H1 (cell line): ENCODE measurements at regions not wholly inside any gene's neighbourhood (a gene's known extent, or its start where the extent isn't known, plus 50 kb on each side); places are given as distances from the start of the nearest gene placed in this dataset.

Source experiments
- CTCF ChIA-PET: fragments of 300-600 bp; sonication (Branson Sonifier 250); formaldehyde crosslinking; loops from one replicate; lab custom pipeline; 2021; ENCODE audit not compliant: partially characterized antibody; lab: Charles Lee
- POLR2A ChIA-PET: fragments of 300-600 bp; sonication (Branson Sonifier 250); formaldehyde crosslinking; loops from one replicate; lab custom pipeline; 2021; ENCODE audit warnings: inconsistent platforms; ENCODE audit not compliant: partially characterized antibody; lab: Charles Lee
- DNase-seq, 2 experiments: peaks; one replicate each; pipeline versions ENCODE4 v3.0.0 to v3.0.0-alpha.2; 2010 to 2022; ENCODE audit warnings: low spot score in 2 of 2, low read depth in 1 of 2, mixed read lengths in 1 of 2
- FAIRE-seq: peaks from 2 replicates; lab custom pipeline; 2011; peaks lifted over from hg19 to GRCh38; lab: Jason Lieb, UNC
- H2AFZ ChIP-seq: 2 replicates; pipeline ENCODE4 v1.8.1; 2012; ENCODE audit warnings: low read length, inconsistent platforms
- H2AK5ac ChIP-seq: 2 replicates; pipeline ENCODE4 v1.6.1; 2013; ENCODE audit warnings: low read depth, low read length
- H2BK120ac ChIP-seq: replicated peaks from 2 replicates; pipeline ENCODE3; 2013; ENCODE audit warnings: low read depth, low read length, inconsistent platforms
- H2BK12ac ChIP-seq: 2 replicates; pipeline ENCODE4 v1.6.1; 2013; ENCODE audit warnings: low read depth, low read length
- H2BK15ac ChIP-seq: 2 replicates; pipeline ENCODE4 v1.6.1; 2013; ENCODE audit warnings: low read length
- H2BK20ac ChIP-seq: 2 replicates; pipeline ENCODE4 v1.6.1; 2013; ENCODE audit warnings: low read length
- H2BK5ac ChIP-seq: 2 replicates; pipeline ENCODE4 v1.6.1; 2013; ENCODE audit warnings: low read depth, low read length
- H3K14ac ChIP-seq: 2 replicates; pipeline ENCODE4 v1.6.1; 2013; ENCODE audit warnings: inconsistent platforms; ENCODE audit not compliant: insufficient read length
- H3K18ac ChIP-seq: 2 replicates; pipeline ENCODE4 v1.6.1; 2013; ENCODE audit warnings: low read length; ENCODE audit errors: extremely low read depth
- H3K23ac ChIP-seq: 2 replicates; pipeline ENCODE4 v1.6.1; 2013; ENCODE audit warnings: inconsistent platforms; ENCODE audit not compliant: insufficient read length
- H3K23me2 ChIP-seq: 2 replicates; pipeline ENCODE4 v1.6.1; 2013; ENCODE audit warnings: low read depth, low read length
- H3K27ac ChIP-seq: 2 replicates; pipeline ENCODE4 v1.6.1; 2011; ENCODE audit warnings: low read depth, low read length, inconsistent platforms
- H3K27me3 ChIP-seq, 4 experiments: replicated peaks in 1 of 4; 1 replicate in 1 of 4; 2 replicates in 3 of 4; pipeline versions ENCODE4 v1.6.1 to v1.8.1; 2011 to 2013; ENCODE audit warnings: low read length in 3 of 4, mild to moderate bottlenecking in 3 of 4, inconsistent platforms in 2 of 4, mixed read lengths in 2 of 4, moderate library complexity in 1 of 4; ENCODE audit not compliant: control insufficient read depth in 3 of 4, insufficient read depth in 3 of 4; ENCODE audit errors: extremely low read depth in 1 of 4
- H3K36me3 ChIP-seq, 4 experiments: 2 replicates each; pipeline versions ENCODE4 v1.6.1 to v1.8.1; 2011 to 2013; ENCODE audit warnings: mild to moderate bottlenecking in 4 of 4, low read length in 3 of 4, moderate library complexity in 2 of 4, control low read depth in 1 of 4, inconsistent platforms in 1 of 4; ENCODE audit not compliant: insufficient read depth in 4 of 4, control insufficient read depth in 2 of 4
- H3K4ac ChIP-seq: replicated peaks from 2 replicates; pipeline ENCODE3; 2013; ENCODE audit warnings: low read length, low read depth, mixed read lengths, inconsistent platforms; ENCODE audit not compliant: insufficient read length
- H3K4me1 ChIP-seq, 4 experiments: replicated peaks in 1 of 4; 1 replicate in 1 of 4; 2 replicates in 3 of 4; pipeline versions ENCODE4 v1.6.1 to v1.8.1; 2011 to 2013; ENCODE audit warnings: low read length in 3 of 4, inconsistent platforms in 2 of 4, mixed read lengths in 1 of 4; ENCODE audit not compliant: insufficient read depth in 4 of 4, control insufficient read depth in 3 of 4
- H3K4me2 ChIP-seq, 2 experiments: 2 replicates each; pipeline versions ENCODE4 v1.6.1 to v1.8.1; 2011 to 2013; ENCODE audit warnings: low read depth in 2 of 2, low read length in 2 of 2, control low read depth in 1 of 2, inconsistent platforms in 1 of 2, mild to moderate bottlenecking in 1 of 2; ENCODE audit not compliant: insufficient read depth in 1 of 2
- H3K4me3 ChIP-seq, 4 experiments: fragments of 200-600, 300-600 bp in 1 of 4; sonication (generic), shearing (Covaris generic), sonication (Bioruptor Twin) in 1 of 4; 2 replicates each; pipeline versions ENCODE4 v1.5.1 to v1.8.1; 2011 to 2016; ENCODE audit warnings: low read length in 4 of 4, low read depth in 3 of 4, control low read depth in 2 of 4, inconsistent platforms in 2 of 4, mild to moderate bottlenecking in 2 of 4, mixed read lengths in 1 of 4, moderate library complexity in 1 of 4; ENCODE audit not compliant: insufficient read depth in 2 of 4; ENCODE audit errors: extremely low read depth in 1 of 4
- H3K56ac ChIP-seq: replicated peaks from 2 replicates; pipeline ENCODE3; 2013; ENCODE audit warnings: low read depth, mild to moderate bottlenecking, mixed read lengths, low read length, inconsistent platforms; ENCODE audit not compliant: insufficient read length
- H3K79me1 ChIP-seq: 2 replicates; pipeline ENCODE4 v1.6.1; 2013; ENCODE audit warnings: low read depth, low read length, control low read depth
- H3K79me2 ChIP-seq, 2 experiments: 2 replicates each; pipeline versions ENCODE4 v1.6.1 to v1.8.1; 2012 to 2013; ENCODE audit warnings: low read length in 2 of 2, mild to moderate bottlenecking in 2 of 2, inconsistent platforms in 1 of 2; ENCODE audit not compliant: insufficient read depth in 2 of 2, control insufficient read depth in 1 of 2
- H3K9ac ChIP-seq, 4 experiments: replicated peaks in 1 of 4; 1 replicate in 1 of 4; 2 replicates in 3 of 4; pipeline versions ENCODE4 v1.6.1 to v1.8.1; 2011 to 2013; ENCODE audit warnings: low read depth in 3 of 4, low read length in 3 of 4, control low read depth in 2 of 4, mild to moderate bottlenecking in 2 of 4, moderate library complexity in 2 of 4, inconsistent platforms in 1 of 4; ENCODE audit errors: extremely low read depth in 1 of 4
- H3K9me3 ChIP-seq, 2 experiments: 2 replicates each; pipeline versions ENCODE4 v1.6.1 to v1.8.1; 2012 to 2013; ENCODE audit warnings: mild to moderate bottlenecking in 2 of 2, moderate library complexity in 2 of 2, control low read depth in 1 of 2, inconsistent platforms in 1 of 2, low read depth in 1 of 2, low read length in 1 of 2, mixed read lengths in 1 of 2; ENCODE audit not compliant: insufficient read depth in 2 of 2
- H4K20me1 ChIP-seq, 2 experiments: replicated peaks in 1 of 2; 2 replicates each; pipeline versions ENCODE3 to v1.8.1; 2011 to 2013; ENCODE audit warnings: inconsistent platforms in 2 of 2, low read length in 2 of 2, mild to moderate bottlenecking in 1 of 2; ENCODE audit not compliant: insufficient read depth in 2 of 2, control insufficient read depth in 1 of 2
- H4K5ac ChIP-seq: 2 replicates; pipeline ENCODE4 v1.6.1; 2013; ENCODE audit warnings: low read length, low read depth, mixed read lengths, inconsistent platforms; ENCODE audit not compliant: insufficient read length
- H4K8ac ChIP-seq: 2 replicates; pipeline ENCODE4 v1.8.0; 2013; ENCODE audit warnings: mild to moderate bottlenecking, moderate library complexity, low read length, inconsistent platforms; ENCODE audit not compliant: insufficient read depth; ENCODE audit errors: extremely low read depth
- H4K91ac ChIP-seq: replicated peaks from 2 replicates; pipeline ENCODE3; 2013; ENCODE audit warnings: low read length, mixed read lengths, inconsistent platforms; ENCODE audit not compliant: insufficient read length
- CTBP2 ChIP-seq: IDR thresholded peaks from 2 replicates; pipeline ENCODE4 v1.7.0; 2011; ENCODE audit warnings: borderline replicate concordance, mild to moderate bottlenecking, moderate library complexity, mixed read lengths, low read length; ENCODE audit not compliant: insufficient read depth, insufficient read length
- CTCF ChIP-seq, 3 experiments: IDR thresholded peaks; 1 replicate in 2 of 3; 2 replicates in 1 of 3; pipeline versions ENCODE4 v1.5.1 to v1.6.1; 2011; ENCODE audit warnings: low read length in 3 of 3, mild to moderate bottlenecking in 3 of 3, inconsistent platforms in 2 of 3, low read depth in 1 of 3, moderate library complexity in 1 of 3; ENCODE audit not compliant: insufficient read depth in 1 of 3; ENCODE audit errors: control extremely low read depth in 1 of 3
- EGR1 ChIP-seq: IDR thresholded peaks from 2 replicates; pipeline ENCODE4 v1.6.1; 2011; ENCODE audit warnings: low read depth, low read length, borderline replicate concordance
- HDAC2 ChIP-seq, 2 experiments: fragments of 300-600 bp in 1 of 2; sonication (generic) in 1 of 2; IDR thresholded peaks; 2 replicates each; pipeline ENCODE4 v1.6.1; 2011 to 2012; ENCODE audit warnings: low read depth in 2 of 2, low read length in 2 of 2, mild to moderate bottlenecking in 2 of 2, moderate library complexity in 2 of 2, borderline replicate concordance in 1 of 2, inconsistent platforms in 1 of 2
- RAD21 ChIP-seq, 2 experiments: IDR thresholded peaks in 1 of 2; conservative IDR thresholded peaks in 1 of 2; 2 replicates each; pipeline ENCODE4 v1.6.1; 2011; ENCODE audit warnings: low read depth in 2 of 2, low read length in 2 of 2, improper control_type of control experiment in 1 of 2, inconsistent platforms in 1 of 2, mild to moderate bottlenecking in 1 of 2, moderate library complexity in 1 of 2
- SIN3A ChIP-seq, 2 experiments: IDR thresholded peaks in 1 of 2; conservative IDR thresholded peaks in 1 of 2; 2 replicates each; pipeline ENCODE4 v1.6.1; 2011 to 2012; ENCODE audit warnings: low read length in 2 of 2, improper control_type of control experiment in 1 of 2, low read depth in 1 of 2, mild to moderate bottlenecking in 1 of 2
- SP4 ChIP-seq: IDR thresholded peaks from 2 replicates; pipeline ENCODE4 v1.6.1; 2012; ENCODE audit warnings: low read length, inconsistent platforms
- WGBS, 2 experiments: shearing (Covaris generic) in 1 of 2; methylation state at CpG; one replicate each; pipeline versions ENCODE4 v1.1.6 to v1.1.7; 2013 to 2015; ENCODE audit warnings: low lambda C conversion rate in 2 of 2, mixed read lengths in 2 of 2, inconsistent platforms in 1 of 2, low coverage in 1 of 2, missing lambda C conversion rate in 1 of 2; ENCODE audit not compliant: insufficient replicate concordance in 2 of 2, insufficient coverage in 1 of 2, insufficient read length in 1 of 2; ENCODE audit errors: extremely low coverage in 1 of 2, missing lambda C conversion rate in 1 of 2; 5-methylcytosine and 5-hydroxymethylcytosine counted together

DNA sequence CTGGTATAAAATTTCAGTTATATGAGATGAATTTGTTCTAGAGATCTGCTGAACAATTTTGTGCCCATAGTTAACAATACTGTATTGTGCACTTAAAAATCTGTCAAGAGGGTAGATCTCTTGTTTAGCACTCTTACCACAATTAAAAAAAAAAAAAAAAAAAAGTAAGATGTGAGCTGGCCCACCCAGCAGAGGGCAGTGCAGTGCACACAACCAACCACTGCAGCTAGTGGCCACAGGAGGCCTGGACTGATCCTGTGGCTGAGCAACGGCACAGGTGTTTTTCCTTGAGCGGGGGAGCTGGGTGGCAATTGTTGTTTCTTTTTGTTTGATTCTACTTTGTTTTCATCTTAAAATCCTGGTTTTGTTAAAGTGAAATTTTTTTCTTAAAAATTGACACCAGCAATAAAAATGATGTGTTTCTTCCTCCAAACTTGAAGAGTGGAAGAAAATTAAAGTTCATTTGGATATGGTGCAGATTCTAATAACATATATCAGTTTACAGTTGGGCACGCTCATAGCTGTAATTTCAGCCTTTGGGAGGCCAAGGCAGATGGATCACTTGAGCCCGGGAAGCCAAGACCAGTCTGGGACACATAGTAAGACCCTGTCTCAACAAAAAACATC lies 171.1 kb upstream of the TBX20 start:
- Histone ChIP-seq H2BK120ac (no peak overlapping the region), H4K8ac (no peak overlapping the region), H4K5ac (no peak overlapping the region), H2BK15ac (no peak overlapping the region), H3K9ac (no peak overlapping the region), H3K27ac (no peak overlapping the region), H3K9me3 (peaks cover 0 to 15% of the 10 kb centered on the region in 2 experiments; a peak in 3 of 4 replicates), H4K20me1 (no peaks in the 10 kb centered on the region), H3K79me1 (no peaks in the 10 kb centered on the region), H3K4ac (no peak overlapping the region), H3K36me3 (no peaks in the 10 kb centered on the region), H3K79me2 (no peaks in the 10 kb centered on the region), H3K23ac (no peak overlapping the region), H2AK5ac (no peak overlapping the region), H3K18ac (no peak overlapping the region), H2BK12ac (no peak overlapping the region), H3K4me1 (no peaks in the 10 kb centered on the region), H3K14ac (no peak overlapping the region), H3K4me3 (no peak overlapping the region), H3K23me2 (no peaks in the 10 kb centered on the region), H3K27me3 (no peaks in the 10 kb centered on the region), H3K4me2 (no peak overlapping the region), H2BK20ac (no peak overlapping the region), H2BK5ac (no peak overlapping the region), H2AFZ (no peak overlapping the region), H4K91ac (no peak overlapping the region), H3K56ac (no peak overlapping the region)
- TF ChIP-seq SIN3A (conservative IDR thresholded peaks at IDR 0.05 in 1 of 2, IDR thresholded peaks at IDR 0.05 in 1 of 2; ENCODE audit: low read depth in 1 of 2, low read length in 2 of 2) (no peak), RAD21 (IDR thresholded peaks at IDR 0.05 in 1 of 2, conservative IDR thresholded peaks at IDR 0.05 in 1 of 2; ENCODE audit: low read depth in 2 of 2, low read length in 2 of 2) (peak; percentile 77 to 83), CTBP2 (no peak), EGR1 (no peak), SP4 (no peak), HDAC2 (IDR thresholded peaks at IDR 0.05; ENCODE audit: borderline replicate concordance in 1 of 2, low read depth in 2 of 2, low read length in 2 of 2) (no peak), CTCF (IDR thresholded peaks at IDR 0.05; ENCODE audit: control extremely low read depth in 1 of 3, insufficient read depth in 1 of 3, low read depth in 1 of 3, low read length in 3 of 3) (peak; percentile 67 to 97 (median 78))
- peak in 1 of 2 experiments; percentile 65 for DNase-seq
- ChIA-PET CTCF (interaction anchor here (0.5 to 5.6 kb wide), 38 partner anchors 9 to 592 kb away, joined by 3 to 55 read pairs (median 4); no protein-coding TSS in a partner anchor), POLR2A (no interaction called here)
- 60% methylated on average over 4 of the region's 4 CpGs; no CpG with 5 or more reads in 1 of the 2 experiments for WGBS, 2 experiments
- no peak for FAIRE-seq
